ENCODE measurements at regions not wholly inside any gene's neighbourhood (a gene's known extent, or its start where the extent isn't known, plus 50 kb on each side); places are given as distances from the start of the nearest gene placed in this dataset.
A peak's percentile ranks its signal among the peaks of the same experiment; 100 is the strongest.

DNA sequence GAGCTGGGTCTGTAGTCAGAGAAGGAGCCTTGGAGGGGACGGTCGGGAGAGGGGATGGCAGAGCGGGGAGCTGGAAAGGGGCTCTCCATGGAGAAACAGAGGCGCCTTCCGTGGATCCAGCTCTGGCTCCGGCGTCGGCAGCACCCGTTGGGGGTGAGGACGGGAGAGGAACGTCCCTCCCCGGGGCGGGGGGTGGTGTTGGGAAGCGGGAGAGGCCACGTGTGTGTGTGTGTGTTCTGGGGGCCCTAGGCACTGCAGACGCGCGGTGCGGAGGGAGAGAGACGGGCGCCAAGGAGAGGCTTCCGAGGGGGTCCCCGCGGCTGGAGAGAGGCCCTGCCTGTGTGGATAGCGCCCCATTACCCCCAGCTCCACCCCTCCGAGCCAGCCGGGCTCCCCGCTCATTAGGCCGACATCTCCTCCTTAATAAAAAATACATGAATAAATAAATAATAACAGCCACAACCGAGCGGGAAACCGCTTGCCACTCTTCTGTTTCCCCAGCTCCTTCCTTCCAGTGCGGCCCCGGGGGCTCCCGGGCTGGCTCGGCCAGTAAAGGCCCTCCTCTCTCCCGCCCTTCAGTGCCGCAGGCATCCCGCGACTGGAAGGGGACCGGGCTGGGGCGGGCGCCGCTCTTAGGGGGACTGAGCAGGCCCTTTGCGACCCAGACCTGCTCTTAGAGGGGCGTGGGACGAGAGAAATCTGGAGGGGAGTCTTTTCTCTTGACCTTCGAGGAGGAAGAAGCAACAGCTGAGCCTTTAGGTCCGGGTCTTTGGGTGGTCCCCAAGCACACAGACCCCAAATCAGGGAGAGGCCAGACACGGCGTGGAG, 71.3 kb upstream of the ARAP3 start:
- Histone ChIP-seq H2AFZ (ENCODE audit: low read depth, low read length) (no peak overlapping the region), H3K9me3 (ENCODE audit: low read length) (no peaks in the 10 kb centered on the region), H3K79me2 (replicated peaks; ENCODE audit: insufficient read depth, low read length) (no peaks in the 10 kb centered on the region), H3K36me3 (ENCODE audit: insufficient read depth, low read length) (no peaks in the 10 kb centered on the region), H3K4me3 (ENCODE audit: low read length) (no peak overlapping the region), H3K9ac (ENCODE audit: low read length) (no peak overlapping the region), H3K27me3 (ENCODE audit: insufficient read depth, low read depth, low read length) (peaks cover 30% of the 10 kb centered on the region), H3K4me2 (ENCODE audit: low read length) (no peak overlapping the region), H4K20me1 (ENCODE audit: insufficient read depth) (no peaks in the 10 kb centered on the region), H3K9me2 (ENCODE audit: insufficient read depth, low read length) (no peaks in the 10 kb centered on the region), H3F3A (ENCODE audit: insufficient read depth, low read length, poor library complexity, severe bottlenecking) (no peaks in the 10 kb centered on the region), H3K27ac (ENCODE audit: low read length) (no peak overlapping the region)
- TF ChIP-seq, protein P1, sequence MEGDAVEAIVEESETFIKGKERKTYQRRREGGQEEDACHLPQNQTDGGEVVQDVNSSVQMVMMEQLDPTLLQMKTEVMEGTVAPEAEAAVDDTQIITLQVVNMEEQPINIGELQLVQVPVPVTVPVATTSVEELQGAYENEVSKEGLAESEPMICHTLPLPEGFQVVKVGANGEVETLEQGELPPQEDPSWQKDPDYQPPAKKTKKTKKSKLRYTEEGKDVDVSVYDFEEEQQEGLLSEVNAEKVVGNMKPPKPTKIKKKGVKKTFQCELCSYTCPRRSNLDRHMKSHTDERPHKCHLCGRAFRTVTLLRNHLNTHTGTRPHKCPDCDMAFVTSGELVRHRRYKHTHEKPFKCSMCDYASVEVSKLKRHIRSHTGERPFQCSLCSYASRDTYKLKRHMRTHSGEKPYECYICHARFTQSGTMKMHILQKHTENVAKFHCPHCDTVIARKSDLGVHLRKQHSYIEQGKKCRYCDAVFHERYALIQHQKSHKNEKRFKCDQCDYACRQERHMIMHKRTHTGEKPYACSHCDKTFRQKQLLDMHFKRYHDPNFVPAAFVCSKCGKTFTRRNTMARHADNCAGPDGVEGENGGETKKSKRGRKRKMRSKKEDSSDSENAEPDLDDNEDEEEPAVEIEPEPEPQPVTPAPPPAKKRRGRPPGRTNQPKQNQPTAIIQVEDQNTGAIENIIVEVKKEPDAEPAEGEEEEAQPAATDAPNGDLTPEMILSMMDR (IDR thresholded peaks at IDR 0.05; ENCODE audit: poor library complexity, severe bottlenecking), result no peak
- TF ChIP-seq TAF1 (IDR thresholded peaks at IDR 0.05; ENCODE audit: low read depth) (no peak), POLR2AphosphoS5 (IDR thresholded peaks at IDR 0.05) (no peak), EZH2 (IDR thresholded peaks at IDR 0.05; ENCODE audit: borderline replicate concordance, insufficient read depth, low read length, poor library complexity, severe bottlenecking) (no peak), MXI1 (conservative IDR thresholded peaks at IDR 0.05; ENCODE audit: poor library complexity, severe bottlenecking) (no peak)
- TF ChIP-seq, protein P2, sequence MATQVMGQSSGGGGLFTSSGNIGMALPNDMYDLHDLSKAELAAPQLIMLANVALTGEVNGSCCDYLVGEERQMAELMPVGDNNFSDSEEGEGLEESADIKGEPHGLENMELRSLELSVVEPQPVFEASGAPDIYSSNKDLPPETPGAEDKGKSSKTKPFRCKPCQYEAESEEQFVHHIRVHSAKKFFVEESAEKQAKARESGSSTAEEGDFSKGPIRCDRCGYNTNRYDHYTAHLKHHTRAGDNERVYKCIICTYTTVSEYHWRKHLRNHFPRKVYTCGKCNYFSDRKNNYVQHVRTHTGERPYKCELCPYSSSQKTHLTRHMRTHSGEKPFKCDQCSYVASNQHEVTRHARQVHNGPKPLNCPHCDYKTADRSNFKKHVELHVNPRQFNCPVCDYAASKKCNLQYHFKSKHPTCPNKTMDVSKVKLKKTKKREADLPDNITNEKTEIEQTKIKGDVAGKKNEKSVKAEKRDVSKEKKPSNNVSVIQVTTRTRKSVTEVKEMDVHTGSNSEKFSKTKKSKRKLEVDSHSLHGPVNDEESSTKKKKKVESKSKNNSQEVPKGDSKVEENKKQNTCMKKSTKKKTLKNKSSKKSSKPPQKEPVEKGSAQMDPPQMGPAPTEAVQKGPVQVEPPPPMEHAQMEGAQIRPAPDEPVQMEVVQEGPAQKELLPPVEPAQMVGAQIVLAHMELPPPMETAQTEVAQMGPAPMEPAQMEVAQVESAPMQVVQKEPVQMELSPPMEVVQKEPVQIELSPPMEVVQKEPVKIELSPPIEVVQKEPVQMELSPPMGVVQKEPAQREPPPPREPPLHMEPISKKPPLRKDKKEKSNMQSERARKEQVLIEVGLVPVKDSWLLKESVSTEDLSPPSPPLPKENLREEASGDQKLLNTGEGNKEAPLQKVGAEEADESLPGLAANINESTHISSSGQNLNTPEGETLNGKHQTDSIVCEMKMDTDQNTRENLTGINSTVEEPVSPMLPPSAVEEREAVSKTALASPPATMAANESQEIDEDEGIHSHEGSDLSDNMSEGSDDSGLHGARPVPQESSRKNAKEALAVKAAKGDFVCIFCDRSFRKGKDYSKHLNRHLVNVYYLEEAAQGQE (IDR thresholded peaks at IDR 0.05; ENCODE audit: borderline replicate concordance), result no peak

DNA sequence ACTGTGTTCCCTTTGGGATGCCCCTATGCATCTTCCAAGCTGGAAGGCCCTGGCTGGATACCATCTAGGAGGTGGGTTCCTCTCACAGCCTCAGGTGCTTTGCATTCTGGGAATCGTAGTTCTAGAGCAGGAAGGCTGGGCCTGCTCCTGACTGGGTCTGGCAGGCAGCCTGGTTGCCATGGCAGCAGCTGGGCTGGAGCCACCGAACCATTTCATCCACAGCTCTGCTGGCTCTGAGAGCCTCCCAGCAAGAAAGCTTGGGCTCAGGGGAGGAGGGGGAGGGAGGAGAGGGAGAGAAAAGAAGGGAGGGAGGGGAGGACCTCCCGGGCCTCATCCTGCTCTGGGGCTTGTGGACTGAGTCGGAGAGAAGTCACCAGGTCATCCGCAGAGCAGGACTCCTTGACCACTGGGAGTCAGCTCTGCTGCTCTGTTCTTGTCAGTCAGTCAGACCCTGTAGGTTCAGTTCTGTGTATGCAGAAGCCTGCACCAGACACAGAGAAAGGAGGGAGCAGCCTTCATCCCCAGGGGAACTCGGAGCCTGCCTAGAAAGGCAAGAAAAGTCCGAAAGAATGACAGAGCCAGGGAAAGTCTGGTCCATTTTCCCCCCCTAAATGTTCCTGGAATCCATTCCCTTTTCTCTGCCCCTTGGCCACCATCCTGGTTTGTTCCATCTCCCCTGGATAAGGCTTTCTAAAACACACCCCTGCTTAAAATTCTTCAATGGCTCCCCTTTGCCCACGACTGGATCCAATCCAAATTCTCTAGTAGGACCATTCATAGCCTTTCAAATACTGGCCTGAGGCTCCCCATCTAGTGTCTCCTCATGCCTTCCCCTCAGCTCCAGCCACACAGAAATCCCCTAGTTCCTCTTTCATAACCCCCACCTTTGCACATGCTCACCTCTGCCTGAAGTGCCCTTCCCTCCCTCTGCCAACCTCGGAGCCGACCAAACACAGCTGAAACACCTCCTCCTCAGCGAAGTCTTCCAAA, 65.4 kb upstream of the ARAP3 start:
- H3K27ac ChIP-seq (ENCODE audit: low read length), result peak overlapping the region; percentile 83
- H3K9me3 ChIP-seq (ENCODE audit: low read length), result no peaks in the 10 kb centered on the region
- H3K9ac ChIP-seq (ENCODE audit: low read length), result peak overlapping the region; percentile 63
- peak overlapping the region; percentile 16 for H2AFZ ChIP-seq (ENCODE audit: low read depth, low read length)
- H3K36me3 ChIP-seq (ENCODE audit: insufficient read depth, low read length), result no peaks in the 10 kb centered on the region
- peak overlapping the region; percentile 63 for H3K4me2 ChIP-seq (ENCODE audit: low read length)
- no peaks in the 10 kb centered on the region for H4K20me1 ChIP-seq (ENCODE audit: insufficient read depth)
- H3K4me3 ChIP-seq (ENCODE audit: low read length), result peak overlapping the region; percentile 51
- TF ChIP-seq TAF1 (IDR thresholded peaks at IDR 0.05; ENCODE audit: low read depth) (no peak), SMC3 (conservative IDR thresholded peaks at IDR 0.05; ENCODE audit: poor library complexity) (no peak), RAD21 (conservative IDR thresholded peaks at IDR 0.05) (peak; percentile 36), POLR2AphosphoS5 (IDR thresholded peaks at IDR 0.05) (peak; percentile 49), MXI1 (conservative IDR thresholded peaks at IDR 0.05; ENCODE audit: poor library complexity, severe bottlenecking) (peak; percentile 46), EP300 (conservative IDR thresholded peaks at IDR 0.05; ENCODE audit: poor library complexity, severe bottlenecking) (peak; percentile 30), EZH2 (IDR thresholded peaks at IDR 0.05; ENCODE audit: borderline replicate concordance, insufficient read depth, low read length, poor library complexity, severe bottlenecking) (no peak)
- TF ChIP-seq, protein P1 (IDR thresholded peaks at IDR 0.05; ENCODE audit: poor library complexity, severe bottlenecking), result no peak
- TF ChIP-seq, protein P2 (IDR thresholded peaks at IDR 0.05; ENCODE audit: borderline replicate concordance), result peak; percentile 16
- H3K27me3 ChIP-seq (ENCODE audit: insufficient read depth, low read depth, low read length), result peaks cover 5% of the 10 kb centered on the region
- H3K9me2 ChIP-seq (ENCODE audit: insufficient read depth, low read length), result no peaks in the 10 kb centered on the region
- H3F3A ChIP-seq (ENCODE audit: insufficient read depth, low read length, poor library complexity, severe bottlenecking), result peaks cover 4% of the 10 kb centered on the region
- H3K79me2 ChIP-seq (replicated peaks; ENCODE audit: insufficient read depth, low read length), result no peaks in the 10 kb centered on the region

All from neural cell (in vitro differentiated cells).